Islet precursor cell (in vitro differentiated cells): ENCODE measurements at regions not wholly inside any gene's neighbourhood (a gene's known extent, or its start where the extent isn't known, plus 50 kb on each side); places are given as distances from the start of the nearest gene placed in this dataset.
A peak's percentile ranks its signal among the peaks of the same experiment; 100 is the strongest.
"Not testable (repeated sequence)": the region's sequence is repeated elsewhere in the genome, so short reads cannot be mapped to it uniquely, and the experiment has no call there.

Experiments used
- DNase-seq: peaks from one replicate; pipeline ENCODE4 v3.0.0-alpha.2; 2018

DNA sequence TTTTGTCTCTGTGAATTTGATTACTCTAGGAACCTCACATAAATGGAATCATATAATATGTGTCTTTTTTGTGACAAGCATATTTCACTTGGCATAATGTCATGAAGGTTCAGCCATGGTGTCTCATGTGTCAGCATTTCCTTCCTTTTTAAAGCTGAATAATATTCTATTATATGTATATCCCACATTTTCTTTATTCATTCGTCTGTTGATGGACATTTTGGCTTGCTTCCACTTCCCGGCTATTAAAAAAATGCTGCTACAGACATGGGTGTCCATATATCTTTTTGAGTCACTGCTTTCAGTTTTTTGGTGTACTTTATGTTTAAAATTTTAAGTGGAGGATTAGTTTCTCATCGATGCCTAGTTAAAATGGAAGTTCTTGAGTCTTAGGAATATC is 59.8 kb upstream of the C5orf63 start:
- DNase-seq = no peak

DNA sequence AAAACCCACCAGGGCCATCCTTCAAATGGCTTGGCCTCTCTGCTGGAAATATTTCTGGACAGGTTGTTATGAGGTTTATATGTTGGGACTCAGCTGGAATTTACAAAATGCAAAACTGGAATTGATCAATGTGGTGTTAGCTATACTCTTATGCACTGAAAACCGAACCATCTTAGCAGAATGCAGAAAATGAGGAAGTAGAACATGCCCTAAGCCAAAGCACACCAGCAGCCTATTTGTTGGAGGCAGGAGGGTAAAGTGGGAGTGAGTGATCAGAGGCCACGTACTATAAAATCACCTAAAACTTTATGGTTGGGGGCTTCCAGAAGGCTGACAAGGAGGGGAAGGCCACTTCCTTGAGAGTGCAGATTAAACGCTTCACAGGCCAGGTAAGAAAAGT is 63.6 kb upstream of the C5orf63 start:
- no peak for DNase-seq

DNA sequence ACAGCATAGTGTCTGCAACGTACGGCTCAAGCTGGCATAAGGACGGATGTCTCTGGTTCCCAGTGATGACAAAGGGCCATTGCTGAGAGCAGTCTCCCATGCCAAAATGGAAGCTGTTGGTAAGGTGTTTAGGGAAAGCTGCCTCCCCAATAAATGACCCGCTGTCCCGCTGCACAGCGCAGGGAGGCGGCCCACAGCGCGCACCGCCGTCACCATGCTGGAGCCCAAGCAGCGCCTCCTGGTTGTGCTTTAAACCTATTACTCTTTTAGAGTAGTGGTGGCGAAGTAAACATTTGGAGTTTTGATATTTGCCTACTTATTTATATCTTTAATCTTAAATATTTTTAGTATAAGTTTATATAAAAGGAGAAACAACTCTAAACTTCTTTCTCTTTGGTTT is 70.4 kb upstream of the C5orf63 start:
- no peak for DNase-seq

DNA sequence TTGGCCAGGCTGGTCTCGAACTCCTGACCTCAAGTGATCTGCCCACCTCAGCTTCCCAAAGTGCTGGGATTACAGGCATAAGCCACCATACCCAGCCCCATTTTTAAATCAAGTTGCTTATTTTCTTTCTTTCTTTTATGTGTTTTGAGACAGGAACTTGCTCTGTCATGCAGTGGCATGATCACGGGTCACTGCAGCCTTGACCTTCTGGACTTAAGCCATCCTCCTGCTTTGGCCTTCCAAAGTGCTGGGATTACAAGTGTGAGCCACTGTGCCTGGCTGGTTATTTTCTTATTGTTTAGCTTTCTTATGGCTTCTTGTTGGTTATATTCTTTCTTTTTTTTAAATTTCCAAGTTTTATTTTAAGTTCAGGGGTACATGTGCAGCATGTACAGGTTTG is 79.7 kb upstream of the C5orf63 start:
- DNase-seq = no peak

DNA sequence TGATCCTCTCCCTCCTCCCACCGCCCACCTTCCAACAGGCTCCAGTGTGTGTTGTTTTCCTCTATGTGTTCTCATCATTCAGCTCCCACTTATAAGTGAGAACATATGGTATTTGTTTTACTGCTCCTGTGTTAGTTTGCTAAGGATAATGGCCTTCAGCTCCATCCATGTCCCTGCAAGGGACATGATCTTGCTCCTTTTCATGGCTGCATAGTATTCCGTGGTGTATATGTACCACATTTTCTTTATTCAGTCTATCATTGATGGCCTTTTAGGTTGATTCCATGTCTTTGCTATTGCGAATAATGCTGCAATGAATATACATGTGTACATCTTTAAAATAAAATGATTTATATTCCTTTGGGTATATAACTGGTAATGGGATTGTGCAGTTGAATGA is 80.2 kb upstream of the C5orf63 start:
- no peak for DNase-seq

DNA sequence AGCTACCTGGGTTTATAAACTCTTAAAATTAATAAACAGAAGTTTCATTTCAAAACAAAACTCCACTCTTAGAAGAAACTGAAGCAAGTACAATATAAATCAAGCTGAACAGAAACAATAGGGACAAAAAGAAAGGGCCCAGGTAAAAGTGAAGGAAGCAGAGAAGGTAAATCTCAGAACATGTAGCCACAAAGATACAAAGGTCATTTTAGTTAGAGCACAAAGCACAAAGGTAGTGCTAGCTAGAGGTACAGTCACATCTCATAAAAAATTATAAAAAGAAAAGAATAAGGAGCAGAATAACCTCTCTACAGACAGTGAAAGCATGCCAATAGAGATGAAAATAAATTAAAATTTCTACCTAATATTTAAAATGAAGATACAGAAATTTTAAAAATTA is 90.4 kb upstream of the C5orf63 start:
- DNase-seq = no peak

DNA sequence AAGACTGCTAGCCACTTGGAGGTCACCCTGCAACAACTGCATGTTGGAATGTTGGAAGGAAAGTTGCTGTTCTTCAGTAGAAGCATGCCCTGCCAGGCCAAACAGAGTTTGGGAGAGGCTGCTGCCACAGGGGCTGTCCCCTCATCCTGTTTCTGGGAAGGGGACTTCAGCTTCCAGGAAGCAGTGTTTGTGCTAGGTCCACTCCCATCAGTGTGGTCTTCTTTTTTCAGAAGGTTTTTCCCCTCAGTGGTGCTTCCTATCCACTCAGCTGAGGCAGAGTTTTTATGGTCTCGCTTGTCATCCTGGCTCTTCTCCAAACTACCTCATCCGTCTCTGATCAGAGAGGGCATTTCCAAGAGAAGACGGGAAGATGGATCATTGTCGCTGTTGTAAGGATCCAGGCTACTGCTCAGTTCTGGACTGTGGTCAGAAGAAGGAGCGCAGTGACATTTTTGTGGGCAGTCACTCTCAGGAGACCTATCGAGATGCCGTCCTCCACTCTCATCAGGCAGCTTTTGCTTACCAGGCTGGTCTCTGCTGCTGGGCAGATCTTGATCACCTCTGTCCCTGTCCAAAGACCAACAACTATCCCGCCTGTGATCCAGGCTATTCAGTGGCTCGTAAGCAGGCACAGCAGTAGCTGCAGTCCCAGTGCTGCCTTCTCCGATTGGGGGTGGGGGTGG is 97.8 kb upstream of the C5orf63 start:
- DNase-seq = no peak

DNA sequence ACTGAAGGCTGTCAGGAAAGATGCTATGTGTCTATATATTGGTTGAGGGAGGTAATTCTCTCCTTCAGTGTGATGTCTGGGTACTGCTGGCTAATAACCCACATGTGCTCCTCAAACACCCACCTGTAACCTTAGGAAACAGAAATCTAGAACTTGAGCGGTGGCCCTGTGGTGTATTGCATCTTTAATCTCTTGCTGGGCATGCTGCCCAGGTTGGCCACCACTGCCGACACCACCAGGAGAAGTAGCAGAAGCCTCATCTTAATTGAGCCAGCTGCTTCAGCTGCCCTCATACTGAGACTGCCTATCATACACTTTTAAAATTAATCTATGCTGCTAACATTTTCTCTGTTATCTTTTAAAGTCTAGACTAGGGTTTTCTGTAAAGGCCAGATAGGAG is 103.5 kb upstream of the C5orf63 start:
- no peak for DNase-seq

DNA sequence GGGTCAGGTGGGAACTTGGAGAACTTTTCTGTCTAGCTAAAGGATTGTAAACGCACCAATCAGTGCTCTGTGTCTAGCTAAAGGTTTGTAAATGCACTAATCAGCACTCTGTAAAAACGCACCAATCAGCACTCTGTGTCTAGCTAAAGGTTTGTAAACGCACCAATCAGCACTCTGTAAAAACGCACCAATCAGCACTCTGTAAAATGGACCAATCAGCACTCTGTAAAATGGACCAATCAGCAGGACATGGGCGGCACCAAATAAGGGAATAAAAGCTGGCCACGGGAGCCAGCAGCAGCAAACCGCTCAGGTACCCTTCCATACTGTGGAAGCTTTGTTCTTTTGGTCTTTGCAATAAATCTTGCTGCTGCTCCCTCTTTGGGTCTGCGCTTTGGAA is 108.0 kb upstream of the MEGF10 start:
- DNase-seq = not testable (repeated sequence)

DNA sequence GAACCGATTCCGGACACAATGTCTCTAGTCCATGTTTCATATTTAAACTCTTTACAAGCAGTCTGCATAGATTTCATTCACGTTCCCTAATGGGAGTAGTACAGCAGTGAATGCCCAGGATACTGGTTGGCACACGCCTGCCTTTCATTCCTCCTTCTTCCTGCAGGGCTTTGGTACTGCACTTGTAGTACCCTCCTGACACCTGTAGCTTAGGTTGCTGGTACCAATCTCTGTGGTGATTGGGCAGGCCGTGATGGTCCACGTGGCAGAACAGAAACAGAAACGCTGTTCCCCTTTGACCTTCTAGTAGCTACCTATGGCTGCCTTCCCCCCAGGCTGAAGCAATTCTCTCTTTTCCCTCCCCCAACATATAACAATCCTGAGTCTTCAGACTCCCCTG is 107.3 kb upstream of the MEGF10 start:
- no peak for DNase-seq

DNA sequence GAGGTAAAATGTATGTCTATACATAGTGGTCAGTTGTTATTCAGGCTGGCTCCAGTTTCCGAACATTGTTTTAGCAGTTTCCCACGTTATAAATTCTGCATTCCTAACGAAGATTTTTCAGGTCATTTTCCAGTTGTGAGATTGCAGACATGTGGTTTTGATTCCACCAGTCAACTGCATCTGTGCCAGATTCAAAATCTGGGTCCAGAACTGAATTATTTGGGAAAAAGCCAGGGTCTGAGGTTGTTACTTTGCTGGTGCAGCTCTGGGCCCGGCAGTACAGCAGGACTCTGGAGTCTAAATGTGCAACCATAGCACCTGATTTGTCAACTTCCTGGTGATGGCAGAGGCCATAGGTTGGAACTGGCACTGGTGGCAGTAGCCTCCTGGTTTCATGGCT is 105.7 kb upstream of the MEGF10 start:
- no peak for DNase-seq

DNA sequence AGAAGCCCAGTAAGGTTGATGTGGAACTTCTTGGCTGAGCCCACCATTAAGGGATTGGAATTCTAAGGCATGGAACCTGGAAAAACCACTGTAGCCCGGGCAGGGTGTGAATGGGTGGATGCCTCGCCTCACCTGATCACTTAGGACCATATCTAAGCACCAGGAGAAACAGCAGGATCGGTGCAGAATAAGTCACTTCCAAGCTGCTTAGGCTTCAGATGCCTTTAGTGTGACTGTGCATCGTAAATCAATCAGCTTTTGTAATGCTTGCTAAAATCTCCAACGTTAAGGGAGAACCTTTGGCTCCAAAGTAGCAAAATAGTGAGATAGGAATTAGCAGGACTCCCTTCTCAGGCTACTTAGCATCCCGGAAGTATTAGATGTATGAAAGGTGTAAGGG is 103.9 kb upstream of the MEGF10 start:
- peak; percentile 78 for DNase-seq

DNA sequence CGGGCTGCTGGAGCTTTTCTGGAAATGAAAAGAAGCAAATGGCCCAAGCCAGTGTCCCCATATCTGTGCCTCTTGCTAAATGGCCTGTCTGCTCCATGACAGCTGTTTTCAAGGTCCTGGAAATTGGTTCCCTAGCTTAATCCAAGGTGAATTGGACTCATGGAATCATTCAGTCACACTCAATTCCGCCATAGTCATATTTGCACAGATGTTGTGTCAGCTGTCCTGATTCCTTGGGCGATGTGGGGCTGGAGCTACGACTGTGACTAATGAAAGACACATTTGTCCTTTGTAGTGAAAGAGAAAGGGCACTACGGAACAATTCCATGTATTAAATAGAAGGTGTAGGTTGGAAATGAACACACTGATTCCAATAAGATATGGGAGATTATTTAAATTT is 102.9 kb upstream of the MEGF10 start:
- DNase-seq = no peak

DNA sequence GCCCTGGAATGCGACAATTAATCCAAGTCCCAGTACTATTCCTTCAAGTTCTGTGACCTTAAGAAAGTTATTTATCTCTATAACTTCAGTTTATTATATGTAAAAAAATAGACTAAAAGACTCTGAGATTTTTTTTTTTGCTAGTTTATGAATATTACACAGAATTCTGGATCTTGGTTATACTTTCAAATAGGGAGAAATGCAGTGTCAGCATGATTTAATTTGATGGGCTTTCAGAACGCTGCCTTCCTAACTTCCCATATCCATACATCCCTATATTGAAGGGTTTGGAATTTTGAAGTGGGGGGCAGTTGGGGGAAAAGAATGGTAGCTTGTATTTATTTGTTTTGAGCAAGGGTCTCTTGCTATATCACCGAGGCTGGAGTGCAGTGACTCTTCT is 98.4 kb upstream of the MEGF10 start:
- DNase-seq = no peak

DNA sequence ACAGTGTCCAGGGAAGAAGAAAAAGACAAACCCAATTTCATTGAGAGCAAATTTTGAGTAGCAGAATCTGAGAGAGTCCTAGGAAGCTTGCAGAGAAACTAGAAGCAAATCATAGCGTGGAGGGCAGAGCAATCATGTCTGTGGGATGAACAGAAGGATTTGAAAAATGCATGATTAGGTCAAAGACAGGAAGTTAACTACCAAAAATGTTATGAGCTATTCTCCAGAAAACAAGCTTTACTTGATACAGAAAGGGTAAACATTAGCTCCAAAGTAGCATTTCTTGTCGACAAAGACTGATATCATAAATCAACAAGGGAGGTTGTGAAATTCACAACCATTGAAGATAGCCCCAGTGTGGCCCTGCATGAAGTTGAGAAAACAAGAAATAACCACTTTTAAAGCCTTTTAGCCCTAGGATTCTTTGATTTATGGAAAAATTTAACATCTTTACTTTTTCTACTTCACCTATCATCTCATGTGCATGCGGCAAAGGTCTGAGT is 97.7 kb upstream of the MEGF10 start:
- no peak for DNase-seq

DNA sequence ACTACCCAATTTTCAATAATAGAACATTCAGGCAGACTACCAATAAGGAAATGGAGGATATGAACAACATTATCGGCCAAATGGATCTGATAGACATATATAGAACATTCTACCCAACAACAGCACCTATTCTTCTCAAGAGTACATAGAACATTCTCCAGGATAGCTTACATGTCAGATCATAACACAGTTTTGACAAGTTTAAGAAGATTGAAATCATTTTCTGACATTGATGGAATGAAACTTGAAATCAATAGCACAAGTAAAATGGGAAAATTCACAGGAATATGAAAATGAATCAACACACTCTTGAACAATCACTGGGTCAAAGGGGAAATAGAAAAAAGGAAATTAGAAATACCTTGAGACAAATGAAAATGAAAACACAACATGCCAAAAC is 94.6 kb upstream of the MEGF10 start:
- no peak for DNase-seq

DNA sequence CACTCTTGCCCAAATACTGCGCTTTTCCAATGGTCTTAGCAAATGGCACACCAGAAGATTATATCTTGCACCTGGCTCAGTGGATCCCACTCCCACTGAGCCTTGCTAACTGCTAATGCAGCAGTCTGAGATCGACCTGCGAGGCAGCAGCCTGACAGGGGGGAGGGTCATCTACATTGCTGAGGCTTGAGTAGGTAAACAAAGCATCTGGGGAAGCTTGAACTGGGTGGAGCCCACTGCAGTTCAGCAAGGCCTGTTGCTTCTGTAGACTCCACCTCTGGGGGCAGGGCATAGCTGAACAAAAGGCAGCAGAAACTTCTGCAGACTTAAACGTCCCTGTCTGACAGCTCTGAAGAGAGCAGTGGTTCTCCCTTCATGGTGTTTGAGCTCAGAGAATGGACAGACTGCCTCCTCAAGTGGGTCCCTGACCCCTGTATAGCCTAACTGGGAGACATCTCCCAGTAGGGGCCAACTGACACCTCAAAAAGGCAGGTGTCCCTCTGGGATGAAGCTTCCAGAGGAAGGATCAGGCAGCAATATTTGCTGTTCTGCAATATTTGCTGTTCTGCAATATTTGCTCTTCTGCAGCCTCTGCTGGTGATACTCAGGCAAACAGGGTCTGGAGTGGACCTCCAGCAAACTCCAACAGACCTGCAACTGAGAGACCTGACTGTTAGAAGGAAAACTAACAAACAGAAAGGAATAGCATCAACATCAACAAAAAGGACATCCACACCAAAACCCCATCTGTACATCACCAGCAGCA is 93.0 kb upstream of the MEGF10 start:
- DNase-seq = not testable (repeated sequence)

DNA sequence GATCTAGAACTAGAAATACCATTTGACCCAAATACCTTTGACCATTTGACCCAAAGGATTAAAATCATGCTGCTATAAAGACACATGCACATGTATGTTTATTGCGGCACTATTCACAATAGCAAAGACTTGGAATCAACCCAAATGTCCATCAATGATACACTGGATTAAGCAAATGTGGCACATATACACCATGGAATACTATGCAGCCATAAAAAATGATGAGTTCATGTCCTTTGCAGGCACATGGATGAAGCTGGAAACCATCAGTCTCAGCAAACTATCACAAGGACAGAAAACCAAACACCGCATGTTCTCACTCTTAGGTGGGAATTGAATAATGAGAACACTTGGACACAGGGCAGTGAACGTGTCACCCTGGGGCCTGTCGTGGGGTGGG is 87.9 kb upstream of the MEGF10 start:
- DNase-seq = not testable (repeated sequence)

DNA sequence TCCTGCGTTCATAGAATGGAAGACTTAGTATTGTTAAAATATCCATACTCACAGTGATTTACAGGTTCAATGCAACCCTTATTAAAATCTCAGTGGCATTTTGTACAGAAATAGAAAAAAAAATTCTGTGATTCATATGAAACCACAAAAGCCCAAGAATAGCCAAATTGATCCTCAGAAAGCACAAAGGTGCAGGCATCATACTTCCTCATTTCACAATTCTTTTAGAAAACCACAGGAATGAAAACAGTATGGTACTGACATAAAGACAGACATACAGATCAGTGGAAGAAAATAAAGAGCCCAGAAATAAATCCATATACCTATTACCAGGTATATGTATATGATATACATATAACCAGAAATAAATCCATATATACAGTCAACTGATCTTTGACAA is 86.8 kb upstream of the MEGF10 start:
- no peak for DNase-seq

DNA sequence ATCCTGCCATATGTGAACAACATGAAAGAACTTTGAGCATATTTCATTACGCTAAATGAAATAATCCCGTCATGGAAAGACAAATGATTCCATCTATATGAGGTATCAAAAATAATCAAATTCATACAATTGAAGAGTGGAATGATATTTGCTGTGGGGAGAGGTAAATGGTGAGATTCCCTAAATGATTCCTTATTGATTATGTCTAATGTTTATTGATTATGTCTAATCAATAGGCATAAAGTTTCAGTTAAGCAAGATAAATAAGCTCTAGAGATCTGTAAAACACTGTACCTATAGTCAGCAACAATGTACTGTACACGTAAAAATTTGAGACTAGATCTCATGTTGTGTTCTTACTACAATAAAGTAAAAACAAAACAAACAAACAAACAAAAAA is 85.4 kb upstream of the MEGF10 start:
- DNase-seq = no peak

DNA sequence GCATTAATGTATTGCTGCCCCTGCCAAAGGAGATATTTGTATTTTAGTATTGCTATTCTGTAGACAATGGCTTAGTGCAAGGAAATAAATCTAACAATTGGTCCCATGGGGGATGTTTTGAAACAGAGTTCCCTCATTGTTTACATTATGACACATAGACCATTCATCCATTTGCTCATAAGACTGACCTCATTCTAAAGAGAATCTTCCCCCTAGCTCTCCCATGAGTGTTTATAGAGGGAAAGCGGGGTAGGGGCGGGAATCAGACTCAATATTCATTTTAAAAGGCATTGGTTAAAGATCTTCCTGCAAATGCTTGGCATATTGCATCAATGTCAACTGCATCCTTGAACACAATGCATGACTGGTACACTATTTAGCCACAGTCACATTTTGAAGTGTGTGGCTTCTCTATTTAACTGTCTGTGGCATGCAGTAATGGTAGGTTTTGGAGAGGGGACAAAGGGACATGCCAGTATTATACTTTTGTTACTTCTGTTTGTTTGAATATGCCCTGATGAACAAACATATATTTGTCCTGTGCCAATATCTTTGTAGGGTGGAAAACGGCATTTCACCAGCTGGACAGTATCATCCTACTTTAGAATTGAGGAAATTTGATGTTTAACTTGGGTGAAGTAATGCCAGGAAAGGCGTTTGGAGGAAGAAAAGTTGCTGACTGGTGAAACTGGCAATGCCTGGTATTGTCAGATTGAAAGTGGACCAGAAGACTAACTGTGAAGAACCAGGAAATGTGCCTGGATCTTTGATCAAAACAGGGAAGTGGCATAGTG is 84.1 kb upstream of the MEGF10 start:
- no peak for DNase-seq

DNA sequence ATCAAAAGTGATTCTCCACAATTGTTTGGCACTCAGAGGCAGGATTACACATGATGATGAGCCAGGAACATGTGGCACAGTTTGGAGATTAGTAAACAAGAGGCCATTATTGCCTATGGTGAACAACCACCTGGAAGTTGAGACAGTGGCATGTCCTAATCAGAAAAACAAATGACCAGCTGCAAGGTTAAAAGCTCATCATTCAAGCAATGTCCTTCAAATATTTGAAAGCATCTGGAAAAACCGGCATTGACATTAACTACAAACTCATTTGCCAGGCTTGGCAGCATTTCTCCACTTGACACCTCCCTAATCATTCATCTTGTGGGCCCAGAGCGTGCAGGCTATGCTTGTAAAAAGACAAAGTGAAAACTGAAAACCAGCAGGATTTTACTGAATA is 80.6 kb upstream of the MEGF10 start:
- no peak for DNase-seq

DNA sequence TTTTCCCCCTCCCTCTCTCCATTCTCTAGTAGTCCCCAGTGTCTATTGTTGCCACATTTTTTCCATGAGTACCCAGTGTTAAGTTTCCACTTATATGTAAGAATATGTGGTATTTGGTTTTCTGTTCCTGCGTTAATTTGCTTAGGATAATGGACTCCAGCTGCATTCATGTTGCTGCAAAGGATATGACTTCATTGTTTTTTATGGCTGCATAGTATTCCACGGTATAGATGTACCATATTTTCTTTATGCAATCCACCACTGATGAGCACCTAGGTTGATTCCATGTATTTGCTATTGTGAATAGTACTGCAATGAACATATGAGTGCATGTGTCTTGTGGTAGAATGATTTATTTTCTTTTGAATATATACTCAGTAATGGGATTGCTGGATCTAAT is 77.4 kb upstream of the MEGF10 start:
- no peak for DNase-seq

DNA sequence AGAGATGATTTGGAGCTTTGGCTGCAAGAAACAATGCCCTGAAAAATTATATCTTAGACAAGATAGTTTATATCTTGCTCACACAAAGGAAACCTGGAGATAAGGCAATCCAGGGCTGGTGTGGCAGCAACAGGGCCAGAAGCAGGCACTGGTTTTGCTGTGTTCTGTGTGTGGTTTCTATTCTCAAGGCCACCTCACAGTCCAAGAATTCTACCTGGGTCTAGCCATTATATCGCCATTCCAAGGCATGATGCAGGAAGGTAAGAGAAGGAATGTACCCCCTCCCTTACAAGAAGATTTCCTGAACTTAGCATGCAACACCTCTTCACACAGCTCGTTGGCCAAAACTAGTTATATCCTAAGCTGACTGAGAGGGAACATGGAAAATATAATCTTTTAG is 74.5 kb upstream of the MEGF10 start:
- peak; percentile 62 for DNase-seq
